ENCODE measurements at regions not wholly inside any gene's neighbourhood (a gene's known extent, or its start where the extent isn't known, plus 50 kb on each side); places are given as distances from the start of the nearest gene placed in this dataset.

- Histone ChIP-seq H3K9me3 (ENCODE audit: control insufficient read depth in 2 of 3, low read length in 3 of 3) (no peaks in the 10 kb centered on the region), H3K4me1 (ENCODE audit: control insufficient read depth in 2 of 2, insufficient read depth in 2 of 2, low read length in 2 of 2) (no peaks in the 10 kb centered on the region), H3K4me3 (ENCODE audit: low read length) (no peak overlapping the region), H3K36me3 (ENCODE audit: control insufficient read depth in 2 of 3, insufficient read depth in 3 of 3, low read length in 3 of 3) (no peaks in the 10 kb centered on the region), H3K27me3 (ENCODE audit: control insufficient read depth in 2 of 2, insufficient read depth in 2 of 2, low read length in 2 of 2) (no peaks in the 10 kb centered on the region), H3K27ac (ENCODE audit: low read depth, low read length) (no peak overlapping the region)
- DNase-seq (no peak), ATAC-seq (no peak)
- Mint-ChIP-seq H3K9me3 (peaks cover 0 to 4% (median 0%) of the 10 kb centered on the region in 11 donors), H3K4me1 (no peaks in the 10 kb centered on the region), H3K36me3 (no peaks in the 10 kb centered on the region), H3K4me3 (no peak overlapping the region), H3K27me3 (peaks cover 0 to 6% (median 0%) of the 10 kb centered on the region in 5 donors), H3K27ac (no peak overlapping the region)
- intact Hi-C loops (cut with micrococcal nuclease) = no loop called here
- ChIA-PET CTCF (no interaction called here), POLR2A (no interaction called here)
Observed at GRCh38 chr13:73536865-73537264, 478.1 kb downstream of the KLF5 start.

GRCh38 chr13:73535341-73535740 lies 476.5 kb downstream of the KLF5 start:
- ChIA-PET CTCF (no interaction called here), POLR2A (no interaction called here)
- H3K36me3 ChIP-seq (ENCODE audit: control insufficient read depth in 2 of 3, insufficient read depth in 3 of 3, low read length in 3 of 3) = no peaks in the 10 kb centered on the region
- H3K27ac ChIP-seq (ENCODE audit: low read depth, low read length) = no peak overlapping the region
- intact Hi-C loops (cut with micrococcal nuclease) = no loop called here
- Mint-ChIP-seq H3K9me3 (peaks cover 0 to 4% (median 0%) of the 10 kb centered on the region in 11 donors), H3K36me3 (no peaks in the 10 kb centered on the region), H3K27me3 (peaks cover 0 to 6% (median 0%) of the 10 kb centered on the region in 5 donors), H3K4me1 (no peaks in the 10 kb centered on the region), H3K4me3 (no peak overlapping the region), H3K27ac (no peak overlapping the region)
- no peak for ATAC-seq
- no peaks in the 10 kb centered on the region for H3K27me3 ChIP-seq (ENCODE audit: control insufficient read depth in 2 of 2, insufficient read depth in 2 of 2, low read length in 2 of 2)
- DNase-seq = no peak
- no peak overlapping the region for H3K4me3 ChIP-seq (ENCODE audit: low read length)
- H3K9me3 ChIP-seq (ENCODE audit: control insufficient read depth in 2 of 3, low read length in 3 of 3) = no peaks in the 10 kb centered on the region
- H3K4me1 ChIP-seq (ENCODE audit: control insufficient read depth in 2 of 2, insufficient read depth in 2 of 2, low read length in 2 of 2) = no peaks in the 10 kb centered on the region

GRCh38 chr13:73532987-73533510 lies 474.2 kb downstream of the KLF5 start:
- H3K27ac Mint-ChIP-seq = no peak overlapping the region
- Histone ChIP-seq H3K9me3 (ENCODE audit: control insufficient read depth in 2 of 3, low read length in 3 of 3) (no peaks in the 10 kb centered on the region), H3K27me3 (ENCODE audit: control insufficient read depth in 2 of 2, insufficient read depth in 2 of 2, low read length in 2 of 2) (no peaks in the 10 kb centered on the region), H3K4me3 (ENCODE audit: low read length) (no peak overlapping the region), H3K4me1 (ENCODE audit: control insufficient read depth in 2 of 2, insufficient read depth in 2 of 2, low read length in 2 of 2) (no peaks in the 10 kb centered on the region), H3K27ac (ENCODE audit: low read depth, low read length) (no peak overlapping the region), H3K36me3 (ENCODE audit: control insufficient read depth in 2 of 3, insufficient read depth in 3 of 3, low read length in 3 of 3) (no peaks in the 10 kb centered on the region)
- DNase-seq = no peak
- no peaks in the 10 kb centered on the region for H3K4me1 Mint-ChIP-seq
- ATAC-seq = no peak
- H3K27me3 Mint-ChIP-seq = peaks cover 0 to 6% (median 0%) of the 10 kb centered on the region in 5 donors
- H3K36me3 Mint-ChIP-seq = no peaks in the 10 kb centered on the region
- ChIA-PET CTCF (interaction anchor here (1.0 kb wide), 1 partner anchor 15 kb away, joined by 4 read pairs; no protein-coding TSS in a partner anchor), POLR2A (interaction anchor here (2.2 kb wide), 1 partner anchor 13 kb away, joined by 8 read pairs; no protein-coding TSS in a partner anchor)
- no peak overlapping the region for H3K4me3 Mint-ChIP-seq
- peaks cover 0 to 4% (median 0%) of the 10 kb centered on the region in 11 donors for H3K9me3 Mint-ChIP-seq
- intact Hi-C loops (cut with micrococcal nuclease) = no loop called here

- H3K9me3 Mint-ChIP-seq = peaks cover 0 to 4% (median 0%) of the 10 kb centered on the region in 11 donors
- intact Hi-C loops (cut with micrococcal nuclease) = no loop called here
- Histone ChIP-seq H3K27ac (ENCODE audit: low read depth, low read length) (no peak overlapping the region), H3K36me3 (ENCODE audit: control insufficient read depth in 2 of 3, insufficient read depth in 3 of 3, low read length in 3 of 3) (no peaks in the 10 kb centered on the region), H3K9me3 (ENCODE audit: control insufficient read depth in 2 of 3, low read length in 3 of 3) (no peaks in the 10 kb centered on the region), H3K27me3 (ENCODE audit: control insufficient read depth in 2 of 2, insufficient read depth in 2 of 2, low read length in 2 of 2) (no peaks in the 10 kb centered on the region), H3K4me3 (ENCODE audit: low read length) (no peak overlapping the region), H3K4me1 (ENCODE audit: control insufficient read depth in 2 of 2, insufficient read depth in 2 of 2, low read length in 2 of 2) (no peaks in the 10 kb centered on the region)
- H3K36me3 Mint-ChIP-seq = no peaks in the 10 kb centered on the region
- POLR2A ChIA-PET = interaction anchor here (2.2 kb wide), 1 partner anchor 12 kb away, joined by 8 read pairs; no protein-coding TSS in a partner anchor
- ATAC-seq (no peak), DNase-seq (no peak)
- CTCF ChIA-PET = no interaction called here
- H3K27me3 Mint-ChIP-seq = peaks cover 0 to 5% (median 0%) of the 10 kb centered on the region in 5 donors
- H3K4me3 Mint-ChIP-seq = no peak overlapping the region
- no peaks in the 10 kb centered on the region for H3K4me1 Mint-ChIP-seq
- H3K27ac Mint-ChIP-seq = no peak overlapping the region
Observed at GRCh38 chr13:73532582-73532981, 473.8 kb downstream of the KLF5 start.

- Histone ChIP-seq H3K36me3 (ENCODE audit: control insufficient read depth in 2 of 3, insufficient read depth in 3 of 3, low read length in 3 of 3) (no peaks in the 10 kb centered on the region), H3K4me3 (ENCODE audit: low read length) (no peak overlapping the region), H3K4me1 (ENCODE audit: control insufficient read depth in 2 of 2, insufficient read depth in 2 of 2, low read length in 2 of 2) (no peaks in the 10 kb centered on the region), H3K9me3 (ENCODE audit: control insufficient read depth in 2 of 3, low read length in 3 of 3) (no peaks in the 10 kb centered on the region), H3K27ac (ENCODE audit: low read depth, low read length) (no peak overlapping the region), H3K27me3 (ENCODE audit: control insufficient read depth in 2 of 2, insufficient read depth in 2 of 2, low read length in 2 of 2) (no peaks in the 10 kb centered on the region)
- H3K4me1 Mint-ChIP-seq = no peaks in the 10 kb centered on the region
- H3K9me3 Mint-ChIP-seq = peaks cover 0 to 4% (median 0%) of the 10 kb centered on the region in 11 donors
- peaks cover 0 to 3% (median 0%) of the 10 kb centered on the region in 5 donors for H3K27me3 Mint-ChIP-seq
- intact Hi-C loops (cut with micrococcal nuclease) = no loop called here
- no peak for DNase-seq
- no peaks in the 10 kb centered on the region for H3K36me3 Mint-ChIP-seq
- ATAC-seq = peak; percentile 54
- POLR2A ChIA-PET = no interaction called here
- no peak overlapping the region for H3K4me3 Mint-ChIP-seq
- CTCF ChIA-PET = no interaction called here
- H3K27ac Mint-ChIP-seq = no peak overlapping the region
Observed at GRCh38 chr13:73531014-73531413, 472.2 kb downstream of the KLF5 start.

- CTCF ChIA-PET = interaction anchor here (0.6 kb wide), 1 partner anchor 547 kb away, joined by 3 read pairs; no protein-coding TSS in a partner anchor
- Mint-ChIP-seq H3K4me3 (no peak overlapping the region), H3K4me1 (peaks cover 9 to 32% (median 25%) of the 10 kb centered on the region in 7 donors), H3K27ac (peak overlapping the region in 6 of 9 donors; percentile 1 to 97 (median 51)), H3K36me3 (no peaks in the 10 kb centered on the region), H3K9me3 (peaks cover 0 to 3% (median 0%) of the 10 kb centered on the region in 11 donors), H3K27me3 (peaks cover 0 to 6% (median 0%) of the 10 kb centered on the region in 5 donors)
- Histone ChIP-seq H3K4me1 (ENCODE audit: control insufficient read depth in 2 of 2, insufficient read depth in 2 of 2, low read length in 2 of 2) (peaks cover 0 to 13% of the 10 kb centered on the region in 2 donors), H3K27me3 (ENCODE audit: control insufficient read depth in 2 of 2, insufficient read depth in 2 of 2, low read length in 2 of 2) (no peaks in the 10 kb centered on the region), H3K36me3 (ENCODE audit: control insufficient read depth in 2 of 3, insufficient read depth in 3 of 3, low read length in 3 of 3) (no peaks in the 10 kb centered on the region), H3K4me3 (ENCODE audit: low read length) (no peak overlapping the region), H3K27ac (ENCODE audit: low read depth, low read length) (no peak overlapping the region), H3K9me3 (ENCODE audit: control insufficient read depth in 2 of 3, low read length in 3 of 3) (no peaks in the 10 kb centered on the region)
- DNase-seq (no peak), ATAC-seq (no peak)
- intact Hi-C loops (cut with micrococcal nuclease) = loop anchor here (5.0 to 10.0 kb wide), 5 partner anchors 99 to 1804 kb away; partner anchors contain the start of genes BORA (in 1 of the 2) and MZT1 (in 1 of the 2)
- POLR2A ChIA-PET = no interaction called here
Observed at GRCh38 chr13:73522937-73523336, 464.1 kb downstream of the KLF5 start.

Data from naive thymus-derived CD4-positive, alpha-beta T cell (primary cell).